IPS-15b (cell line): ENCODE measurements at regions not wholly inside any gene's neighbourhood (a gene's known extent, or its start where the extent isn't known, plus 50 kb on each side); places are given as distances from the start of the nearest gene placed in this dataset.

Experiments used
- H3K27me3 ChIP-seq: one replicate; pipeline ENCODE4 v1.6.1; 2013; ENCODE audit warnings: low read length; ENCODE audit not compliant: control insufficient read depth, insufficient read depth
- H3K36me3 ChIP-seq: one replicate; pipeline ENCODE4 v1.6.1; 2013; ENCODE audit warnings: low read length; ENCODE audit not compliant: control insufficient read depth, insufficient read depth
- H3K4me1 ChIP-seq: one replicate; pipeline ENCODE4 v1.6.1; 2013; ENCODE audit warnings: mild to moderate bottlenecking, low read length; ENCODE audit not compliant: control insufficient read depth, insufficient read depth
- H3K4me3 ChIP-seq: one replicate; pipeline ENCODE4 v1.5.1; 2013; ENCODE audit warnings: low read depth, low read length
- H3K9ac ChIP-seq: one replicate; pipeline ENCODE4 v1.6.1; 2013; ENCODE audit warnings: low read depth, mild to moderate bottlenecking, low read length
- H3K9me3 ChIP-seq: one replicate; pipeline ENCODE4 v1.6.1; 2013; ENCODE audit warnings: mild to moderate bottlenecking, low read length; ENCODE audit not compliant: control insufficient read depth, insufficient read depth

DNA sequence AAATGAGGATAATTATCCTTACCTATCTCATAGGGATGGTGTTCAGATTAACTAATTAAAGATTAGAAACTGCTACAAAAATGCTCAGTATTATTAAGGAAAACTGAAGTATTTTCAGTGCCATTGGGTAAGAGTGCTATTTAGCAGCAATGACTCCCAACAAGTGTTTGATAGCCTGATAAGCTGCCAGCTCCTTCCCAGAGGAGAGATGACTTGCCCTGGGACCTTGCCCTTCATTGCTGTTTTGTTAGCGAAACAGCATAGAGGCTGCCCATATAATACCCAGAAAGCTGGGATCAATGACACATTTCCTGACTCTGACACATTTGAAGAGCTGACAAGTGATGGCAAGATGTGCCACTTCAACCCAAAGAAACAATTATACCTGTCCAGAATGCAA is 592.2 kb downstream of the ADGRL2 start:
- Histone ChIP-seq H3K27me3 (no peaks in the 10 kb centered on the region), H3K4me1 (no peaks in the 10 kb centered on the region), H3K36me3 (no peaks in the 10 kb centered on the region), H3K4me3 (no peak overlapping the region), H3K9me3 (no peaks in the 10 kb centered on the region), H3K9ac (no peak overlapping the region)

DNA sequence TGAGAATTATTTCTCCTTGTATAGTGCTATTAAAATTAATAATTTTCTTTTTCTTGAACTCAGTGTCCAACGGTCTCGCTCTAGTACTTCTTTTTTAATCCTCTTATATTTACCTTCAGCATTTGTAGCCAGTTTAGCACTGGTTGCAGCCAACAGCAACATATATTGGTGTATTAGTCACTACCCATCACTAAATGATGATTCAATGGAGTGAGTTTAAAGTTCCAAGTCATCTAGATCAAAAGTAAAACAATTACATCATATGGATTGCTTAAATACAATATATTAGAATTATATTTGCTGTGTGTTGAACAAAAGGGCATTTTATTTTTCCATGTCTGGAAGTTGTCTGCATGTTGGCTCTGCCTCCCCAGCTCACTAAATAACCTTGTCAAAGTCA is 591.8 kb downstream of the ADGRL2 start:
- Histone ChIP-seq H3K36me3 (no peaks in the 10 kb centered on the region), H3K27me3 (no peaks in the 10 kb centered on the region), H3K9me3 (no peaks in the 10 kb centered on the region), H3K9ac (no peak overlapping the region), H3K4me3 (no peak overlapping the region), H3K4me1 (no peaks in the 10 kb centered on the region)

DNA sequence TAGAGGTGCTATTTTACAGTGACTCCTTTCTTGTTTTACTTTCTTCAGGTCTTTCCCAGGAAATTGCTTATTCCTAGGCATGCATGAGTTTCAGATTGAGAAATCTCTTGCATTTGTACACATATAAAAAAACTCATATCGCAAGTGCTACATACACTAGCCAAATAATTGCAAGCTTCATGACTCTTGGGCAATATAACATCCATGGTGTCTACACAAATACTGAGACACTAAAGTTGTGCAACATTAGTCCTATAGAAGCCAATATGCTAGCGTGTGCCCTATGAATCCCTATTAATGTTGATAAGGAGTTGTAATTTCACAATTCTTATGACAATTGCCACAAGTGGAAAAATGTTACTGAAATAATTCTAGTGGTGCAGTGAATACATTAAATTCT is 591.0 kb downstream of the ADGRL2 start:
- no peaks in the 10 kb centered on the region for H3K9me3 ChIP-seq
- no peaks in the 10 kb centered on the region for H3K36me3 ChIP-seq
- no peak overlapping the region for H3K9ac ChIP-seq
- no peaks in the 10 kb centered on the region for H3K4me1 ChIP-seq
- no peaks in the 10 kb centered on the region for H3K27me3 ChIP-seq
- no peak overlapping the region for H3K4me3 ChIP-seq

DNA sequence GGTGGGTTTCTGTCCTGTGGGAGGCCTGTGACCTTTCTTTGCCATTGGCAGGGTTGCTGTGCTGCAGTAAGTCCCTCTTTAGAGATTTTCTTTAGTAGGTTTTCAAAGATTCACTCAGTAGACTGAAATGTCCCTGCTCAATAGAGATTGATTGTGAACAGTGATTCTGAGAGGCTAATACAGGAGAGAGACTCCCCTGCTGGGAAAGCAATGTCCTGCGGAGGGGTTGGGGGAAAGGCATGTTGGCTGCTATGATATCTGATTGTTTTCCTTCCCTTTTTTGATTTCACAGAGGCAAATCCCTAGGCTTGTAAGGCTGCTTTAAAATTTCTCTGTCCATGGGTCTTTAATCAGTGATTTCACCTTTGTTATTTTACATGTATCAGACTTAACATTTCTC is 589.9 kb downstream of the ADGRL2 start:
- H3K9me3 ChIP-seq: no peaks in the 10 kb centered on the region
- H3K4me3 ChIP-seq: no peak overlapping the region

DNA sequence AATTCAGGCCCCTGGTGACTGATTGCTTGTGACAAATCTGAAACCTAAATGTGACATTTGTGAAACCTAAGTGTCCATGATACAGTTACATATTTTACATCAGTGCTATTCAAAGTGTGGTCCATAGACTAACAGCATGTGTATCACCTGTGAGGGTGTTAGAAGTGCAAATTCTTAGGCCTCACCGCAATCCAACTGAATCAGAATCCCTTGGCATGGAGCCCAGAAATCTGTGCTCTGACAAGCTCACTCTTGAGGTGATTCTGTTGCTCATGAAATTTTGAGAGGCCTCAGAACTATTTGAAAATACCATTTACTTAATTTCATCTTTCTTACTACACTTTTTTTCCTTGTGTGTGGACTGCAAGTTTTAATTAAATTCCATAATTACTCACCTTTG is 587.9 kb downstream of the ADGRL2 start:
- Histone ChIP-seq H3K36me3 (no peaks in the 10 kb centered on the region), H3K4me3 (no peak overlapping the region), H3K9me3 (no peaks in the 10 kb centered on the region), H3K4me1 (no peaks in the 10 kb centered on the region), H3K27me3 (no peaks in the 10 kb centered on the region), H3K9ac (no peak overlapping the region)

More for the DNA sequence above, 589.9 kb downstream of the ADGRL2 start:
- Histone ChIP-seq H3K36me3 (no peaks in the 10 kb centered on the region), H3K4me1 (no peaks in the 10 kb centered on the region), H3K9ac (no peak overlapping the region), H3K27me3 (no peaks in the 10 kb centered on the region)

DNA sequence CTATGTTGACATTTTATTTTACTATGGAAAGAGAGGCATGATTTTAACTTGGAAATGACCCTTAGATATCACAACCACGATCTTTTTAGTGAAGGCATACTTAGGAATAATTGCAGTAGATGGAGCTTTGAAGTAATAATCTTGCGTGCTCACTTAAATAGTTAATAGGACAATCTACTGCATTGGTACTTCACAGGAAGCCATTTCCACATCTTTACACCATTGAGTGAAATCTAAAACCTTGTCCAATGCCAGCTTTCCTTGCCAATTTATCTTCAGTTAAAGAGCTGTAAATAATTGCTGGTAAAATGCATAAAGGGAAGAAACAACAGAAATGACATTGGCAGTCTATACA is 586.3 kb downstream of the ADGRL2 start:
- no peaks in the 10 kb centered on the region for H3K9me3 ChIP-seq
- no peaks in the 10 kb centered on the region for H3K36me3 ChIP-seq
- no peaks in the 10 kb centered on the region for H3K27me3 ChIP-seq
- no peak overlapping the region for H3K4me3 ChIP-seq
- H3K9ac ChIP-seq: no peak overlapping the region
- no peaks in the 10 kb centered on the region for H3K4me1 ChIP-seq

DNA sequence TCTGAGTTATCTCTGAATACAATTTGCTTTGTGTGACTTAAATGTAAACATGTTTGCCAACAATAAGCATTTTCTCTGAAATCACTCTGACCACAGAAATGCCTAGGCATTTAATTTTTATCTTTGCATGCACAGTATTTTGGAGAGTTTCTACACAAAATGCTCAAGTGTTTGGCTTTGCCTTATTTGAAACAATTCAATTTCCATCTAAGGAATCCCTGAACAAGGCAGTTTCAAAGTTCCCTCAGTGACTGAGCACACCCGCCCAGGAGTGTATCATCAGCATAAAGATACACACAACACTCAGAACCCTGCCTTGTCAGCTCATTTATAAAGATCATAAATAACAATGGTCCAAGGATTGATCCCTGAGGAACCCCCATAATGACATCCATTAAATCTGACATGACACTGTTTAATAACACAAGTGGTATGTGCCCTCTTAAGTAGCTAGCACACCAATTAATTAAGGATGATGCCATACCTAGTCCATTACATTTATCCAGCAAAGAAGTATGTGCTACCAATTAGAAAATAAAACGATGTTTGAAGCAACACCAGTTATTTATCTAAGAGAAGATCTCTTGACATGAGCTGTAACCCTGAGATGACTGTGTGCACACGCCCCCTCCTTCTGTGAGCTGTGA is 585.8 kb downstream of the ADGRL2 start:
- no peaks in the 10 kb centered on the region for H3K27me3 ChIP-seq
- no peaks in the 10 kb centered on the region for H3K9me3 ChIP-seq
- H3K4me1 ChIP-seq: no peaks in the 10 kb centered on the region
- no peak overlapping the region for H3K9ac ChIP-seq
- H3K4me3 ChIP-seq: no peak overlapping the region
- no peaks in the 10 kb centered on the region for H3K36me3 ChIP-seq

DNA sequence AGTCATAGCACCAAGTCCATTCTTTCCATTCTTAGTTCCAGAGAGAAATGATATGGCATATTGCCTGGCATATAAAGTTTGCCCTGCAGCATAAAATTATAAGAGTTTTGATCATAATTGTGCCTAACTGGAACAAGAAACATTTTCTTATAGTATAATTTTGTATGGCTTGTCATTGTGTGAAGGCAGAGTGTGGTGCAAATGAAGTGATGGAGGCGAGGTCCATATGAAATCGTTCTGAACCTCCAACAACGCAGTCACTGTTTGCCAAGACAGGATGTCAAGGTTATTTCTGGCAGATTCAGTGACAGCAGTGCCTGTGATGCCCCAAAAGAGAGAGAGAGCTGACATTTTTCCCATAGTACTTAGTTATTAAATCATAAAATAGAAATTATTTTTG is 584.0 kb downstream of the ADGRL2 start:
- H3K4me1 ChIP-seq: no peaks in the 10 kb centered on the region
- no peaks in the 10 kb centered on the region for H3K9me3 ChIP-seq
- H3K9ac ChIP-seq: no peak overlapping the region
- no peaks in the 10 kb centered on the region for H3K27me3 ChIP-seq
- H3K36me3 ChIP-seq: no peaks in the 10 kb centered on the region
- no peak overlapping the region for H3K4me3 ChIP-seq

DNA sequence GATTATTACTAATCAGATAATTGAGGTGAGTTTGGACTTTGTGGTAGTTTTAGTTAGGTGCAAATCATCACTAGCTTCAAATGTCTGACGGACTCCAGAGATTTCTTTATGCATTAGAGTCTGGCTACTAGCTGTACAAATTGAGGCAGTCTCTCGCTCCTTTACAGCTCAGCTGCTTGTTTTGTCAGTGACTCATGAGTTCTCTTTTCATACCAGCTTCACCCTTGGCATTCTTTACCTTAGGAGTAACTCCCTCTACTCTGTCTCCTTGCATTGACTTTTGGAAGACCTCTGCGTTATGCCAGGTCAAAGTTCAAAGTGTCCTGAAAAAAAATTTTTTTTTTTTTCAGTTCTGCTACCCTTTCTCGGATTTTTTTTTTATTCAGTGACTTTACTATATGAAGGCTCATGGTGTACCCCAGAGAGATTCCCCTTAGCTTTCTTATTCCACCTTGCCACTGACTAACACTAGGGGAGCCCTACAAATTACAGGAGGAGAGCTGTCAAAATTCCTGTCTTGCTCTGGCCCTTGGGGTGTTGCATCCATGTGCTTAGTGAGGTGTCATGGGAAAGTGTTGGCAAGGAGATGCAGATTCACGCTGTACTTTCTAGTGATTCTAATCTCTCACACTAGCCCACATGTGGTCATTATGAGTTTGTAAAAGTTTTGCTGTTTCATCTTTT is 576.6 kb downstream of the ADGRL2 start:
- H3K4me1 ChIP-seq: no peaks in the 10 kb centered on the region
- no peaks in the 10 kb centered on the region for H3K27me3 ChIP-seq
- H3K9me3 ChIP-seq: no peaks in the 10 kb centered on the region
- no peak overlapping the region for H3K4me3 ChIP-seq
- H3K36me3 ChIP-seq: no peaks in the 10 kb centered on the region
- H3K9ac ChIP-seq: no peak overlapping the region

DNA sequence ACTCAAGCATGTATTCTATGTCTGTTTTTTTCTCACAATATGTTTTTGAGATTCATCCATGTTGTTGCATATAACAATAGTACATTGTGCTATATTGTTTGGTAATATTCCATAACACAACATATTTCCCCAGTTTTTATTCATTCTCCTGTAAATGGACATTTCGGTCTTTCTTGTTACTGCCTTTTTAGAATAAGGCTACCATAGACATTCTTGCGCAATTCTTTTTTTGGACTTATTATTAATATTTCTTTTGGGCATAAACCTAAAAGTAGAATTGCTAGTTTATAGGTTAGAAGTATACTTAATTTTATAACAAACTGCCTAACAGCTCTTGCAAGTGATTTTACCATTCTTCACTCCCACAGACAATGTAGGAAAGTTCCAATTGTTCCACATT is 573.0 kb downstream of the ADGRL2 start:
- H3K27me3 ChIP-seq: no peaks in the 10 kb centered on the region
- no peak overlapping the region for H3K4me3 ChIP-seq
- no peaks in the 10 kb centered on the region for H3K4me1 ChIP-seq
- no peak overlapping the region for H3K9ac ChIP-seq
- H3K36me3 ChIP-seq: no peaks in the 10 kb centered on the region
- H3K9me3 ChIP-seq: no peaks in the 10 kb centered on the region

DNA sequence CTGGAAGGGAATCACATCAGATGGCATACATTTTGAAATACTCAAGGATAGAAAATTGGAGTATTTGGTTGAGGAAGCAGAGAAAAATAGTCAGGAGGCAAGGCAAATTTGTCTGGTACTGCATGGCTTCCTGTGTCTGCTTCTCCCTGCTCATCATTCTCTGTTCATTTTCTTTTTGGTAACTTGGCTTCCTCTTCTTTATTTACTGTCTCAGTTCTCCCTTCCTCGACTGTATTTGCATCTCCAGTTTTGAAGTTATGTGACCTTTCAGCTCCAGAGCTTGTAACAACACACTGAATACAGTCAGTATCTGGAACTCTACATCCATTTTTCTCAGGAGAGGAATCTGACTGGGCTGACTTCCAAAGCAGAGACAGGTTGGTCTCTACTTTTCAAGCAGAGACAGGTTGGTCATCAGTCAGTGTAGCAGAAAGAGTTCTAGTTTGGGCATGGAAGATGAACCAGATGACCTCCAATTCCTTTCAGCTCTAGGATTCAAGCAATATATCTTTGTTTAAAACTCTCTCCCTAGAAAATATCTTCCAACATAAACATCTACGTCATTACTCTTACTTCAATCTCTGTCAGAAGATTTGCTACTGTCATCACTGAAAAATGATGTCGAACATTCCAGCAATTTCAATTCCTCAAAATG is 571.2 kb downstream of the ADGRL2 start:
- no peaks in the 10 kb centered on the region for H3K9me3 ChIP-seq
- no peaks in the 10 kb centered on the region for H3K4me1 ChIP-seq
- H3K27me3 ChIP-seq: no peaks in the 10 kb centered on the region
- H3K36me3 ChIP-seq: no peaks in the 10 kb centered on the region
- H3K4me3 ChIP-seq: no peak overlapping the region
- no peak overlapping the region for H3K9ac ChIP-seq

DNA sequence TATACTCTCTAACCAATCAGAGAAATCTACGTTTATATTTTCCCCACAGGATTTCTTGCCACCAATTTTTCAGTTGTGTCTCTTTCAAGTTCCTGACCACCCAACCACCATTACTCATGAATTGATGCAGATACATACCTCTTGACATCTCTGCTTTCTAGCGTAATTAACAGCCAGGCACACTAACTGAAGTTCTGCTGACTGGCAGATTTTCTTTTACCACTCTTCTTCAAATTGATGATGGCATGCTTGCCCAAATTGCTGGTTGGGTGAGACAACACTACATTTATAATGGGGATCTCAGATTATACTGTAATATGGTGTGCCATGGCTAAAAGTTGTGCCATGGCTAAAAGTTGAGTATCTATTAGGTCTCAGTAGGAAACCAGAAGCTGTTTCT is 566.7 kb downstream of the ADGRL2 start:
- H3K4me1 ChIP-seq: no peaks in the 10 kb centered on the region
- H3K27me3 ChIP-seq: no peaks in the 10 kb centered on the region
- H3K4me3 ChIP-seq: no peak overlapping the region
- no peak overlapping the region for H3K9ac ChIP-seq
- H3K36me3 ChIP-seq: no peaks in the 10 kb centered on the region
- H3K9me3 ChIP-seq: no peaks in the 10 kb centered on the region
